ENCODE measurements at regions not wholly inside any gene's neighbourhood (a gene's known extent, or its start where the extent isn't known, plus 50 kb on each side); places are given as distances from the start of the nearest gene placed in this dataset.
"Not testable (repeated sequence)": the region's sequence is repeated elsewhere in the genome, so short reads cannot be mapped to it uniquely, and the experiment has no call there.

GRCh38 chr5:37951946-37952721, 112.3 kb upstream of the GDNF start:
- no peak for DNase-seq

- DNase-seq = no peak
These were observed 110.6 kb upstream of the GDNF start for GRCh38 chr5:37950436-37950835.

DNA sequence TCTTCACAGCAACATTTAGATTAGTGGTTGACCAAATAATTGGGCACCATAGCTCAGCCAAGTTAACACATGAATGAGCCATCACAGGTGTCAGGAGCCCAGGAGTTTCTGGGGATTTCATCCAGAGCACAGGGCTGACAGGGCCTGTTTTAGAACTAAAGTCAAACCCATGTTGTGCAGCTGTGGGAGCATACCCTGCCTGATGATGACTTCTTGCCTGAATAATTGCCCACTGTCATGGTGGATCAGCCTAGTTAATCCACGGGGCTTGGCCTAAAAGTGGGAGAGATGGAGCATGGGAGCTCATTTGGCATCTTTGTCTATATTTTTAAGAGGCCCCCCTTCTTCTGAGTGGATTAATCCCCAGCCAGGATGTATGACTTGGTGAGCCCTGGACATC, 105.6 kb upstream of the GDNF start:
- DNase-seq = no peak

DNA sequence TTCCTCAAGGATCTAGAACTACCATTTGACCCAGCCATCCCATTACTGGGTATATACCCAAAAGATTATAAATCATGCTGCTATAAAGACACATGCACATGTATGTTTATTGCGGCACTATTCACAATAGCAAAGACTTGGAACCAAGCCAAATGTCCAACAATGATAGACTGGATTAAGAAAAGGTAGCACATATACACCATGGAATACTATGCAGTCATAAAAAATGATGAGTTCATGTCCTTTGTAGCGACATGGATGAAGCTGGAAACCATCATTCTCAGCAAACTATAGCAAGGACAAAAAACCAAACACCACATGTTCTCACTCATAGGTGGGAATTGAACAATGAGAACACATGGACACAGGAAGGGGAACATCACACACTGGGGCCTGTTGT, 103.3 kb upstream of the GDNF start:
- DNase-seq = not testable (repeated sequence)

DNA sequence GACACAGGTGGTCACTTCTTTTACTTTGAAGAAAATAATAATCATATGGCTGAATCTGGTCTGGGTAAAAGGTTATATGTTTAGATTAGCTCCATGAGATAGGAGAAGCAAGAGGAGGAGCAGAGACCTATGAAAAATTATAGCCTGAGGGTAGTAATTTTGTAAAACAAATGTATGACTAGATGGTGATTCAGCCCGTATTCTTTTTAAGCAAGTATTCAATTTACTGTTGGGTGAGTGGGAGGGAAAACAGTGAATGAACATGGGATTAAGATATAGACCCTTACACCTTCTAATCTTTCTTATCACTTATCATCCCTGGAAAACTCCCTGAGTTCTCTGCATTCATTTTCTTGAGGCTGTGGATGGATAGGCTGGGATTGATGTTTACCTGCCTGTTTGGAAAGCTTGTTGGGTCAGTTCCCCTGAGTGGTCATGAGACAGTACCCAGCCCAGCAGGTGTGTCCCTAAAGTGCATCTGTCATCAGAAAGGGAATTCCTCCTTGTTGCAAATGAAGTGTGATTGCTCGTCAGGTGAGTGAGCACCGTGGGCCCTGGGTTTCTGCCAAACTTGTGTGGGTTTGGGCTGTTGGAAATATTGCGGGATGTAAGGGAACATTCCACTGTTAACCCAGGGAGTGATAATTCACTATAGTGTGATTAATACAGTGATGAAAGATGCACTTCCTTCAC, 101.2 kb upstream of the GDNF start:
- no peak for DNase-seq

DNA sequence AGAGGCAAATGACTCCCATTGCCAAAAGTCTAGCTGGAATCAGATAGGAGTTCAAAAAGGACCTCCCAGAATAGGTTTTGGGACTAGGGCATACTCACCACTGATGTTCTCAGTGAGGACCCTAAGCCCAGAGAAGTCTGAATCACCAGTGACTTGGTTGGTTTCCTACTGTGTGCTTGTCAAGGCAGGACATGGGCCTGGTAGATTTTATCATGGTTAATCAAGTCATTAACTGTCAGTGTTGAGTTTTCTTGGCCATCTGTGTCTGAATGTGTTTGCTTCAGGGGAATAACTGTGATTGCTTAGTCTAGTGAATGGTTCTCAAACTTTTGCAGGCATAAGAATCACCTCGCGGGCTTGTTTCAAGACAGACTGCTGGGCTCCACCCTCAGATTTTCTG, 99.0 kb upstream of the GDNF start:
- DNase-seq = no peak

DNA sequence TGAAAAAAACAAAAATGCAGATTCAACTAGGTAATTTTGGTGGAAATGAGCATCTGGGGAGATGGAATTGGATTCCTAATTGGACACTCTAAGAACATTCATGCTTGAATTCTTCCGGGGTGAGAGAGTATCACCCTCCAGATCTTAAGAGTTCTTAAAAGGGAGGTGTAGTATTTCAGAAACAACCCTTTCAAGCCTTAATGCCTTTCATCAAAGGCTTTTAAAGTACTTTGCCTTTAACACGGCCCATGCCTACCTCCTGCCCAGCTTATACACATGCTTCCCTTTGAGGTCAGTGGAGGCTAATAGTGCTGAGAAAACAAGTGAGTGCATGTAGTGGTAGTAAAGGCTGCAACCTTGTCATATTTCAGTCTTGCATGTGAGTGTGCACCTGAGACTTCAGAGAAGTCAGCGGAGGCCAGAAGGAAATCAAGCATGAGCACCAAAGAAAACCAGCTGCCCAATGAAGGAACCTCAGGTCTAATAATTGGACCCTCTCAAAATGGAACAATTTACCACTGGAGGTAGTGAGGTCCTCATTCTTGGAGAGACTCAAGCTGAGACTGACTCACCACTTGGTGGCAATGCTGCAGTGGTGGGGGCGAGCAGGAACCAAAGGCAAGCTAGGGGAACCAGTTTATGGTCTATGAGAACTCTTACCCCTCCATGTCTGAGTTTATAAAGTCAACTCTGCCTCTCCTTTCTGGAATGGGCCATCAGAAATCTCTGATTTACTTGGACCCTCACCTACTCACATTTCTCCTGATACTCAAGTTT, 98.4 kb upstream of the GDNF start:
- DNase-seq = peak; percentile 18

- DNase-seq = no peak
These were observed 96.2 kb upstream of the GDNF start for GRCh38 chr5:37936091-37936490.

DNA sequence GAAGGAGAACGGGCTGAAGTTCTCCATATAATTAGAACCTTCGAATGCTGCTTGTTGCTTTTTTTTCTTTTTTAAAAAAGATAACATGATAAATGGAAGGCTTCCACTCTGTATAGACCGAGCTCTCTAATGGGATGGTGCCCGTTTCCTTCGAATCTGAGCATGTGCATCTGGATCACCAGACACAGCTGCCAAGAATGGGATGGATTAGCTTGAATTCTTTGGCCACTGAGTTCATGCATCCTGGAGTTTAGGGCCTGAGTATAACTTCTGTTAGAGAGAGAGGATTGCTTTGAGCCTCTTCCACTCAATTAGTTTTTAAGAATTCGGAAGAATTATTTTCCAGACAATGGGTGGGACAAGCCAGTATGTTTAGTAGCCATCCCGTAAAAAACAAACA, 93.7 kb upstream of the GDNF start:
- no peak for DNase-seq

GRCh38 chr5:37932450-37932849, 92.6 kb upstream of the GDNF start:
- no peak for DNase-seq

- no peak for DNase-seq
These were observed 91.7 kb upstream of the GDNF start for GRCh38 chr5:37931541-37931940.

DNA sequence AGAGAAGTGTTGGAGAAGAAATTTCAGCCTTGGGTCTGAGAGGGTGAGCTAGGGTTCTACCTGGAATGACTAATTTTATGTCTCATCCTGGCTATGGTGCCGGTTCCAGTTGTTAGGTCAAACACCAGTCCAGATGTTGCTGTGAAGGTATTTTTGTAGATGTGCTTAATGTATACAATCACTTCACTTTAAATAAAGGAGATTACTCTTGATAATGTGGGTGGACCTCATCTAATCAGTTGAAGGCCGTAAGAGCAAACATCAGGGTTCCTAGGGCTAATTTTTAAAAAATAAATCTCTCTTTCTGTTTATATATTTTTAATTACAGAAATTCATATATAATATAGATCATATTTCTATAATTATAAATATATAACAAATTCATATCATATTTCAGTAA, 90.5 kb upstream of the GDNF start:
- DNase-seq = no peak

DNA sequence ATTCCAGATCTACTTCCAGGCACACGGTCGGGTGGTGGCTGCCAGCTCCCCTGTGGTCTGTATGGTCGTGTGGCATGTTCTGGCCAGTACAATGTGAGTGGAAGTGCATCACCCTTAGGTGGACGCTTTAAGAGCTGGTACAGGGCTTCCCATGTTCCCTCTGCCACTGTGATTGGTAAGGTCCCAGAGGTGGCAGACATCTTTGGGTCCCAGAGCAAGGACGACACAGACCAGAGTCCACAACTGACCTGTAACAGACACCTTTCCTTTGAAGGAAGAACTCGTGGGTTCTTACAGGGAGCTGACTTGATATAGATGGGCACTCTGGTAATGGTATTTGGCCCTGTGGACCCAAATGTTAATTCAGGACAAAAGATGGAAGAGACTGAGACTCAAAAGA, 90.0 kb upstream of the GDNF start:
- DNase-seq = no peak

- DNase-seq = not testable (repeated sequence)
These were observed 87.9 kb upstream of the GDNF start for GRCh38 chr5:37927753-37928152.

GRCh38 chr5:37926732-37927131, 86.9 kb upstream of the GDNF start:
- no peak for DNase-seq

DNA sequence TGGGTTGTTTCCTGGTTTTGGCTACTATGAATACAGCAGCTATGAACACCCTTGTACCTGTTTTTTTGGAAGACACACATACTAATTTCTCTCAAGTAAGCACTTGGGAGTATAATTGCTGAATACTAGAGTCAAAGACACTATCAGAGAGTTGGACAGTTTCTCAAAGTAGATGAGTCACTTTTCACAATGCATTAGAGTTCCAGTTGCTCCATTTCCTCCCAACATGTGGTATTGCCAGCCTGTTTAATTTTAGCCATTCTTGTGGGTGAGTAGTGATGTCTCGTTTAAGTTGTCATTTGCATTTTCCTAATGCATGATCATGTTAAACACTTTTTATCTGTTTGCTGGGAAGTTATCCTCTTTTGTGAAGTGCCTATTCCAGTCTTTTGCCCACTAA, 81.6 kb upstream of the GDNF start:
- DNase-seq = no peak

- no peak for DNase-seq
These were observed 78.6 kb upstream of the GDNF start for GRCh38 chr5:37918424-37918823.

DNA sequence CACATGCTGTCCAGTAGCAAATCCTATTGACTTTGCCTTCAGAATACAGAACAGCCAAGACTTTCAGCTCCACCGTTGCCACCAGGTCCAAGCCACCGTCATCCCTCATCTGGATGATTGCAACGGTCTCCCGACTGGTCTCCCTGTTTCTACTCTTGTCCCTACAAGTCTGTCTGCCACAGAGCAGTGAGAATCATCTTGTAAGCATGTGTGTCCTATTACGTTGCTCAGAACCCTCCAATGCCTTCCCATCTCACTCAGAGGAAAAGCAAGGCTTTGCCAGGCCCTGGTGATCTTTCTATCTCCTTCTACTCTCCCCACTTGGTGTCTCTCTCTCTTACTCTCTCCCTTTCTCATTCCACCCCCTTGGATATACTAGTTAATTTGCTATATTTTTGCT, 76.7 kb upstream of the GDNF start:
- no peak for DNase-seq

DNA sequence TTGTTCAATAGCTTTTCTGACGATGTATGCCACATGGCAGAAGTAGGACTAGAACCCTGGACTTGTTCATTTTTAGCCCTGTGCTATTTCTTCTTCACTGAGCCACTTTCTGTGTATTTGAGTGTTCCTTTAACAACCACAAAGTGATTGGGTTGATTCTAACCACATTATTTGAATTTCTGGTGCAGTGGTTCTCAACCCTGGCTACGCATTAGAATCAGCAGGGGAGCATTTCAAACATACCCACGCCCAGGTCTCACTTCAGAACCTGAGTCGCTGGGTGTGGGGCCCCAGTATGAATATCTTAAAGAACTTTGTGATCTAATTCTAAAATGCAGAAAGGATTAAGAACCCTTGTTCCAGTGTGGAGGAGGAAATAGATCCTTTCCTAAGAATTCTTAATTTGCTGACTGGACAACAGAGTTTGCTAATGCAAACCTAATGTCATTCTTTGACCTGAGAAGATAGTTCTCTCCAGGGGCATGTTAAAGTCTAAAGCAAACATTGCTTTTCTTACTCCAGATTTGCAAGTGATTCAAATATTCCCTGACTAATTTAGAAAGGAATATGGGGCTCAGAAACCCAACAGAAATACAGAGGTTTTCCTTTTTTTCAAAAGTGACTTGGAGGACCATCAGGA, 75.4 kb upstream of the GDNF start:
- DNase-seq = no peak

GRCh38 chr5:37909610-37910266, 69.9 kb upstream of the GDNF start:
- DNase-seq = not testable (repeated sequence)

GRCh38 chr5:37906416-37906815, 66.6 kb upstream of the GDNF start:
- DNase-seq = no peak

DNA sequence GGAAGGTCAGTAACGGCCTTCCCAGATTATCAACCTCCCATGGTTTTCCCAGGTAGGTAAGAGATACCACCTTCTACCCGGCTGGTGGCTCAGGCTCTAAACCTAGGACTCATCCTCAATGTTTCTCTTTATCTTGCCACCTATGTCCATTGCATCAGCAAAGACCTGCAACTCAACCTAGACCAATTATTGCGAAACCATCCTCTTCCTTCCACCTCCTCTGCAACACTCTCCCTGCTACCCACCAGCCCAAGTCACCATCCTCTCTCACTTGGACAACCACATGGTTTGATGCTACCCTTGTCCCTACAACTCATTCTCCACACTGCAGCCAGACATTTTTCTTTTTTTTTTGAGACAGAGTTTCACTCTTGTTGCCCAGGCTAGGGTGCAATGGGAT, 65.4 kb upstream of the GDNF start:
- no peak for DNase-seq

DNA sequence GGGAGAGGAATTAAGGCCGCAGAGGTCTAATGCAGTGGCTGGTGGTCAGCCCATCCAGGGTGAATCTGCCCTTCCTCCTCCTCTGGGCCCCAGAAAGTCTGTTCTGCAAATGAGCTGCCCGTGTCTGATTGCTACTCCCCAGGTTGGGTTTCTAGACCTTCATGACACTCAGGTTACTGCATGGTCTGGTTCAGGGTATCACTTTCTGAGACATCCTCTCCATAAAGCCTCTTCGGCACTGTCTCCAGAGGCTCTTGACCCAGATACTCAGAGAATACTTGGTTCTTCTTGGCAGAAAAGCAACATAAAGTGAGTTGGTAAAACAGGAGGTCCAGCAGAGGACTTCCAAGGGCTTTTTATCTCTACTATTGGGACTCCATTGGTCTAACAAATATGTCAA, 62.5 kb upstream of the GDNF start:
- no peak for DNase-seq
